Activated naive CD4-positive, alpha-beta T cell treated with anti-CD3 and anti-CD28 coated beads, Interleukin-2, amount 50 U/mL, for 24 hours (primary cell): ENCODE measurements at regions not wholly inside any gene's neighbourhood (a gene's known extent, or its start where the extent isn't known, plus 50 kb on each side); places are given as distances from the start of the nearest gene placed in this dataset.

Experiments
- H3K27ac Mint-ChIP-seq: one replicate; pipeline ENCODE4 v1.8.0; 2021; ENCODE audit warnings: mild to moderate bottlenecking, mixed read lengths
- H3K27me3 Mint-ChIP-seq: one replicate; pipeline ENCODE4 v1.8.0; 2021; ENCODE audit warnings: mixed read lengths
- H3K36me3 Mint-ChIP-seq: one replicate; pipeline ENCODE4 v1.8.0; 2021; ENCODE audit warnings: mixed read lengths
- H3K4me1 Mint-ChIP-seq: one replicate; pipeline ENCODE4 v1.8.0; 2021; ENCODE audit warnings: mixed read lengths
- H3K4me3 Mint-ChIP-seq: one replicate; pipeline ENCODE4 v1.8.0; 2021; ENCODE audit warnings: mild to moderate bottlenecking, mixed read lengths
- H3K9me3 Mint-ChIP-seq: one replicate; pipeline ENCODE4 v1.8.0; 2021; ENCODE audit warnings: mixed read lengths

- H3K4me3 Mint-ChIP-seq, result no peak overlapping the region
- no peaks in the 10 kb centered on the region for H3K4me1 Mint-ChIP-seq
- H3K27me3 Mint-ChIP-seq, result no peaks in the 10 kb centered on the region
- H3K9me3 Mint-ChIP-seq, result no peaks in the 10 kb centered on the region
- H3K27ac Mint-ChIP-seq, result no peak overlapping the region
- H3K36me3 Mint-ChIP-seq, result no peaks in the 10 kb centered on the region
Observed at GRCh38 chr4:23602720-23603119, 287.1 kb downstream of the PPARGC1A start.

GRCh38 chr4:23594125-23594524, 295.7 kb downstream of the PPARGC1A start:
- H3K27ac Mint-ChIP-seq, result no peak overlapping the region
- H3K9me3 Mint-ChIP-seq, result no peaks in the 10 kb centered on the region
- H3K27me3 Mint-ChIP-seq, result no peaks in the 10 kb centered on the region
- no peaks in the 10 kb centered on the region for H3K36me3 Mint-ChIP-seq
- H3K4me3 Mint-ChIP-seq, result no peak overlapping the region
- H3K4me1 Mint-ChIP-seq, result no peaks in the 10 kb centered on the region

GRCh38 chr4:23590431-23590830, 299.4 kb downstream of the PPARGC1A start:
- Mint-ChIP-seq H3K9me3 (no peaks in the 10 kb centered on the region), H3K4me3 (no peak overlapping the region), H3K4me1 (no peaks in the 10 kb centered on the region), H3K36me3 (no peaks in the 10 kb centered on the region), H3K27me3 (no peaks in the 10 kb centered on the region), H3K27ac (no peak overlapping the region)

DNA sequence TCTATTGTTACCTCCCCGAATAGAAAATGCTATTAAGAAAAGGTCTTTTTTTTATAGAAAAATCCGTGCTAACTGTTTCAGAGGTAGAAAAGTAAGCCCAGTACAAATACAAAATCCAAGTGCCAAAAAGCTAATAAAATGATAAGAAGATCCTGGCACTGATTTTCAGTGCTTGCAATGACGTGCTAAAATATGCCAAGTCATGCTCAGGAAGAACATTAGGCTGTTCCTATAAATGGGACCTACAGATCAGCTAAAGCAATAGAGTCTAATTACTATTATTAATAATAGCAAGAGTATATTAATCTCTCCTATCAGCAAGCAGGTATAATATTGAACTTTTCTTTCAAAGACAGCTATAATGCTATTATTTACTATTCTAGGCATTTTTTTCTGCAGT, 305.8 kb downstream of the PPARGC1A start:
- no peaks in the 10 kb centered on the region for H3K4me1 Mint-ChIP-seq
- H3K4me3 Mint-ChIP-seq, result no peak overlapping the region
- H3K27ac Mint-ChIP-seq, result no peak overlapping the region
- H3K9me3 Mint-ChIP-seq, result no peaks in the 10 kb centered on the region
- H3K27me3 Mint-ChIP-seq, result no peaks in the 10 kb centered on the region
- no peaks in the 10 kb centered on the region for H3K36me3 Mint-ChIP-seq

DNA sequence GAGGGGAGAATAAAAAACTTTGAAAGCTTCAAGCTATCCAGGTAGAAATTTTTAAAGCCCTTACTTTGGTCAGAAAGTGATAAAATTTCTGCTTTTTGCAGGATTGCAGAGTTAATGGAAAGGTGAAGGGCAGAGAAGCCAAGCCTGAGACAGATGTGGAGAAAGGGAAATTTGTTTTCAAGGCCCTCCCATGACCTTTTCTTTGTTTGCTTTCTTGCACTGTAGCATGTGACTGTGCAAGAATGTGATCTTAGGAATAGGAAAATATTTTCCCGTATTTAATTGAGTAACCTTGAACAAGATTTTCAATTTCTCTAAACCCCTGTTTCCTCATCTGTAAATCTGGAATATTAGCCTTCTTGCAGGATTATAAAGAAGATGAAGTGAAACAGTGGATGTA, 307.2 kb downstream of the PPARGC1A start:
- no peaks in the 10 kb centered on the region for H3K4me1 Mint-ChIP-seq
- no peak overlapping the region for H3K27ac Mint-ChIP-seq
- no peaks in the 10 kb centered on the region for H3K9me3 Mint-ChIP-seq
- no peaks in the 10 kb centered on the region for H3K36me3 Mint-ChIP-seq
- H3K27me3 Mint-ChIP-seq, result no peaks in the 10 kb centered on the region
- H3K4me3 Mint-ChIP-seq, result no peak overlapping the region

GRCh38 chr4:23579166-23579565, 310.7 kb downstream of the PPARGC1A start:
- Mint-ChIP-seq H3K27me3 (no peaks in the 10 kb centered on the region), H3K4me1 (no peaks in the 10 kb centered on the region), H3K36me3 (no peaks in the 10 kb centered on the region), H3K9me3 (no peaks in the 10 kb centered on the region), H3K4me3 (no peak overlapping the region), H3K27ac (no peak overlapping the region)

DNA sequence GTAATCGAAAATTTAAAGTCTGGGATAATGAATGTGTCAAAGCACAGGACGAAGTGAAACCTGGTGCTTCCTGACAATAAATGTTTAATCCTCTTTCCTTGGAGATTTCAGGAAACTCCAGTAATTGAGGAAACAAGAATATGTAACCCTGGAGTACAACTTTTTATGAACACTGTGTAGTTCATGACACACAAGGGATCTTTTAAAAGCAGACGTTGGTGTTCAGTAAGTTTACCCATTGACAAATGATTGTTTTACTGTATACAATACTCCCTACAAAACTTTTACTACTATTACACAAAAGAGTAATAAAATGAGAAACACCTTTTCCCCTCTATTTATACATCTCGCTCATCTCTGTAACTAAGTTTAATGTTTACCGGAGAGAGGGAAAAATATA, 312.4 kb downstream of the PPARGC1A start:
- H3K4me1 Mint-ChIP-seq, result no peaks in the 10 kb centered on the region
- H3K36me3 Mint-ChIP-seq, result no peaks in the 10 kb centered on the region
- no peaks in the 10 kb centered on the region for H3K9me3 Mint-ChIP-seq
- H3K27ac Mint-ChIP-seq, result no peak overlapping the region
- H3K27me3 Mint-ChIP-seq, result no peaks in the 10 kb centered on the region
- H3K4me3 Mint-ChIP-seq, result no peak overlapping the region

GRCh38 chr4:23572382-23572781, 317.5 kb downstream of the PPARGC1A start:
- Mint-ChIP-seq H3K4me3 (no peak overlapping the region), H3K9me3 (no peaks in the 10 kb centered on the region), H3K27ac (no peak overlapping the region), H3K4me1 (no peaks in the 10 kb centered on the region), H3K36me3 (no peaks in the 10 kb centered on the region), H3K27me3 (no peaks in the 10 kb centered on the region)

GRCh38 chr4:23567338-23567737, 322.5 kb downstream of the PPARGC1A start:
- no peaks in the 10 kb centered on the region for H3K36me3 Mint-ChIP-seq
- peaks cover 4% of the 10 kb centered on the region for H3K9me3 Mint-ChIP-seq
- H3K27ac Mint-ChIP-seq, result no peak overlapping the region
- H3K4me1 Mint-ChIP-seq, result no peaks in the 10 kb centered on the region
- no peak overlapping the region for H3K4me3 Mint-ChIP-seq
- H3K27me3 Mint-ChIP-seq, result no peaks in the 10 kb centered on the region

DNA sequence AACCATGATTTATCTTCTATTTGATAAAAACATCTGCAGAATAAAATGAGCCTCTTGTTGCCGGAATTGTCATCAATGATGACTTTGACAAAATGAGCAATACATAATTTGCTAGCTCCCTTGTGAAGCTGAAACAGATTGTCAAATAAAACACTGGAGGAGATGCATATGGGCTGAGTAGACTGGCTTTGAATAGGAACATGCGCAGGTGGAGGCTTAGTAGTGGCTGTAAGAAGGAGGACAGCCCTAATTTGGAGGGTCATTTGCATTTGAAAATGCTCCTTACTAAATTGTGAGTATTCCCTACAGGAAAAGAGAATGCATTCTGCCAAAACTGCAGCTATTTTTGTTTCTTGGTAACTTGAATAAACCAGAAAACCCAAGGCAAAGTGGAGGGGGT, 329.1 kb downstream of the PPARGC1A start:
- H3K27me3 Mint-ChIP-seq, result no peaks in the 10 kb centered on the region
- H3K4me1 Mint-ChIP-seq, result no peaks in the 10 kb centered on the region
- no peak overlapping the region for H3K4me3 Mint-ChIP-seq
- H3K36me3 Mint-ChIP-seq, result no peaks in the 10 kb centered on the region
- peaks cover 4% of the 10 kb centered on the region for H3K9me3 Mint-ChIP-seq
- H3K27ac Mint-ChIP-seq, result no peak overlapping the region

DNA sequence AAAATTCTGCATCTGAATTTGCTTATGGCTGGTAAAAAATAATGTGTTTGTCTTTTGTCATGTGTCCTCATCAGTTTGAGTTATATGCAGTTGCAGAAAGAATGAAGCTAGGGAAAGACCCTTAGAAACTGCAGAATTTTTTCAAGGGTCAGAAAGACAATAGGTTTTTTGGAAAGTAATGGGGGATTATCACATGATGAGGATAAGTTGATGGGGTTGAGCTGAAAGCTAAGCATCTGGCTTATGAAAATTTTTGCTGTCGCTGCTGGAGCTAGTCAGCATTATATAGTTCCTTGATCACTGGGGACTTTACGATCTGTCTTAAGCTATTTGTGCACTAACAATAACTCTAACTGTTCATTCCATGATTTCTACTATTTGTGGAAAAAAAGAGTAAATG, 331.7 kb downstream of the PPARGC1A start:
- no peak overlapping the region for H3K4me3 Mint-ChIP-seq

GRCh38 chr4:23547601-23548000, 342.2 kb downstream of the PPARGC1A start:
- Mint-ChIP-seq H3K27me3 (no peaks in the 10 kb centered on the region), H3K4me1 (no peaks in the 10 kb centered on the region), H3K27ac (no peak overlapping the region), H3K9me3 (peaks cover 6% of the 10 kb centered on the region), H3K4me3 (no peak overlapping the region), H3K36me3 (no peaks in the 10 kb centered on the region)

More for the DNA sequence above, 331.7 kb downstream of the PPARGC1A start:
- Mint-ChIP-seq H3K9me3 (peaks cover 13% of the 10 kb centered on the region), H3K27me3 (no peaks in the 10 kb centered on the region), H3K36me3 (no peaks in the 10 kb centered on the region), H3K27ac (no peak overlapping the region), H3K4me1 (no peaks in the 10 kb centered on the region)

DNA sequence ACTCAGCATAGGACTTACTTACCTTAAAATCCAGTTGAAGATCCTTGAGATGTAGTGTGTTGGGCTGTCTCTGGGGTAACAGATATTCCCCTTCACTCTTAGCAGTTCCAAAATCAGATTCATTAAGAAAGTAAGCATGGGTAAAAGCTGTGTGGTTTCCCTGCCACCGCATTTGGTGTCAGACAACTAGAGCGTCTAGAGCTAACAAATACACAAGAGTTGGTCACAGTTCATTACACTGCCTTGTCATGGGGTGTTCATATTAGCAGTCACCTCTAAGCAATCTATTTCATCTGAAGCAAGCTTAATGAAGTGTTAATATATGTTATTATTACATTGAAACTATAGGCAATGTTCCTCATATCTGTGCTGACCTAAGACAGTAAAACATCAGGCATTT, 342.8 kb downstream of the PPARGC1A start:
- Mint-ChIP-seq H3K4me1 (no peaks in the 10 kb centered on the region), H3K4me3 (no peak overlapping the region), H3K27ac (no peak overlapping the region), H3K27me3 (no peaks in the 10 kb centered on the region), H3K9me3 (peaks cover 6% of the 10 kb centered on the region), H3K36me3 (no peaks in the 10 kb centered on the region)

DNA sequence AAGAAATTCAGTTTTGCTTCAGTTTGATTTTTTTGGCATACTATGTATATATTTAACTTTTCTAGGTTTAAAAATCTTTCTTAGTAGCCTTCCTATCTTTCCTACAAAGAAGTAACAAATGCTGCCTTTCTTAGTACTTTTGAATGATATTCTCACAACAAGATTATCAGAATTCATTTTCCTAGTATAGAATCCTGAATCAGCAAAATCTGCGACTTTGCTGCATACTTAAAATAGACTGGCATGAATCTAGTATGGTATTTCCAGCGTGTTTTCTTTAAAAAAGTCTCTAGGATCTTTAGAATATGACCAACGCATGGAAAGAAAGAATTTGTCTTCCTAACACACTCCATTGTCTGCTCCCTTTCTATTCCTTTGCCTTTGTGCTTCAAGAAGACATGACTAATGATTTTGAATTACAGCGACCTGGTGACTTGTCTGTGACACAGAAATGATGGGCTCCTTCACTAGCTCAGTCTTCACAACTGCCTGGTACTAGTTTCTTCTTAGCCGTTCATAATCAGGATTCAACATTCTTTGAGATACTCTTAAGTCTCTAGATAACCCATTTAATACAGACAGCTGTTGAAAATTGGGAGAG, 349.8 kb downstream of the PPARGC1A start:
- Mint-ChIP-seq H3K9me3 (peaks cover 12% of the 10 kb centered on the region), H3K27ac (no peak overlapping the region), H3K36me3 (no peaks in the 10 kb centered on the region), H3K4me1 (no peaks in the 10 kb centered on the region), H3K27me3 (no peaks in the 10 kb centered on the region), H3K4me3 (no peak overlapping the region)

DNA sequence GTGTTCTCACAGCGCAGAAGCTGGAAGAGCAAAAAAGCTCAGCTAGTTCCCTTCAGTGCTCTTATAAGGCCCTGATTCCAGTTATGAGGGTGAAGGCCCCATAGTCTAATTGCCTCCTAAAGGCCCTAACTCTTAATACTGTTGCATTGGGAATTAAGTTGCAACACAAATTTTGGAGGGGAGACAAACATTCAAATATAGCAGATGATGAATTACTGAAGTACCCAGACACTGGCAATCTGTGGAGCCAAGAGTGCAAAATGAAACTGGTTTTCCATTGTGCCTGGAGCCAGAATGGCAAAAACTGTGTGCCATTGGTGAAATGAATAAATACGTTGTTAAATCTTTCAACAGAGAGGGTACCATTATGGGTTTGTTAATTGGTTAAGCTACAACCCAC, 356.0 kb downstream of the PPARGC1A start:
- no peaks in the 10 kb centered on the region for H3K27me3 Mint-ChIP-seq
- no peak overlapping the region for H3K27ac Mint-ChIP-seq
- no peaks in the 10 kb centered on the region for H3K4me1 Mint-ChIP-seq
- no peak overlapping the region for H3K4me3 Mint-ChIP-seq
- H3K9me3 Mint-ChIP-seq, result peaks cover 23% of the 10 kb centered on the region
- H3K36me3 Mint-ChIP-seq, result no peaks in the 10 kb centered on the region

- H3K27ac Mint-ChIP-seq, result no peak overlapping the region
- H3K27me3 Mint-ChIP-seq, result no peaks in the 10 kb centered on the region
- H3K4me3 Mint-ChIP-seq, result no peak overlapping the region
- no peaks in the 10 kb centered on the region for H3K4me1 Mint-ChIP-seq
- H3K9me3 Mint-ChIP-seq, result peaks cover 12% of the 10 kb centered on the region
- H3K36me3 Mint-ChIP-seq, result no peaks in the 10 kb centered on the region
Observed at GRCh38 chr4:23516716-23517115, 373.1 kb downstream of the PPARGC1A start.

DNA sequence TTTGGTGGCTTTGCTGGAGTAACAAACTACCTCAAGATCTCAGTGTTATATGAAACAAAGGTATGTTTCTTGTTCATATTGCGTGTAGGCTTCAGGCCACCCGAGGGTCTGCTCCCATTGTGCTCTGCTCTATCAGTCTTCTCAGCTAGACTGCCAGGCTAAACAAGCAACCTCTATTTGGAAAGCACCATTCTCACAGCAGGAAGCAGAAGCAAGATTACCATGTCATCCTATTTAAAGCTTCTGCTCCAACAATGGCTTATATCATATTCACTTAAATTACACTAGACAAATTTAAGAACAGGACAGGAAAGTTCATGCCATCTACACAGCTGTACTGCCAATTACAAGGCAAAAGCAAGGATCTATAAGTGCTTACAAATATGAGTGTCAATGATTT, 385.8 kb downstream of the PPARGC1A start:
- Mint-ChIP-seq H3K27ac (no peak overlapping the region), H3K27me3 (no peaks in the 10 kb centered on the region), H3K4me1 (no peaks in the 10 kb centered on the region), H3K36me3 (no peaks in the 10 kb centered on the region), H3K9me3 (no peaks in the 10 kb centered on the region), H3K4me3 (no peak overlapping the region)
